SU-DHL-6 (cell line): ENCODE measurements at regions not wholly inside any gene's neighbourhood (a gene's known extent, or its start where the extent isn't known, plus 50 kb on each side); places are given as distances from the start of the nearest gene placed in this dataset.

ENCODE experiments used
- EZH2phosphoT487 ChIP-seq: fragments of 200-600 bp; sonication (generic), shearing (Covaris generic); conservative IDR thresholded peaks from 2 replicates; pipeline ENCODE4 v1.6.1; 2018; ENCODE audit warnings: mild to moderate bottlenecking, antibody characterized with exemption, low read length, moderate library complexity, mixed read lengths
- TF ChIP-seq, protein P1 (sequence below): fragments of 200-600 bp; sonication (generic); IDR thresholded peaks from one replicate; pipeline ENCODE4 v1.5.1; 2017; ENCODE audit warnings: antibody characterized with exemption, mild to moderate bottlenecking, low read length, moderate library complexity; ENCODE audit not compliant: insufficient read depth, poor library complexity, severe bottlenecking

DNA sequence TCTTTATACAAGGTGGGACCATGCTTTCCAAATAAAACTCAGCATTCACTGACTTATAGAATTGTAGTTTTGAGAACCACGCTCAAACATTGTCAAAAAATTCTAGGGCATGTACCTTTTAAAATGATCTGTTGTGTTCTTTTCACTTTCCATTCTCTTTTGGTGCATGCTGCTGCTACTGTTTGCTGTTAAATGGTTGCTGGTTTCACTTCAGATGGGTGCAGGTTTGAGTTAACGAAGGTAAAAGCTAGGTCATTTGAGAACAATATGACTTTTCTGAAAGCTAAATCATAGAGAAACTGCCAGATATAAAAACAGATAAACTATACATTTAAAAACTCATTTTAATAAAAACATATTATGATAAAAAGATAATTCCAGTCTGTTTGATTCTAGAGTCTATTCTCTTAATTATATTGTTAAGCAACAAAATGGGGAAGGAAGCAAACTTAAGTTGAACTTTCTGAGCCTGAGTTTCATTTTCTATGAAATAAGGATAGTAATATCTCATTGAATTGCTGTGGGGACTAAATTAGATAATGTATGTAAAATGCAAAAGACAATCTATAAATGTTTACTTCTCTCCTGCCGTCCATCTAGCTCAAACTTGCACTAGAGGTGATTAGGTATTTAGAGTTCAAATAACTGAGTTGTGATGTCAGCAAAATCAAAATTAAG, 82.4 kb downstream of the OXSM start:
- TF ChIP-seq, protein P1, sequence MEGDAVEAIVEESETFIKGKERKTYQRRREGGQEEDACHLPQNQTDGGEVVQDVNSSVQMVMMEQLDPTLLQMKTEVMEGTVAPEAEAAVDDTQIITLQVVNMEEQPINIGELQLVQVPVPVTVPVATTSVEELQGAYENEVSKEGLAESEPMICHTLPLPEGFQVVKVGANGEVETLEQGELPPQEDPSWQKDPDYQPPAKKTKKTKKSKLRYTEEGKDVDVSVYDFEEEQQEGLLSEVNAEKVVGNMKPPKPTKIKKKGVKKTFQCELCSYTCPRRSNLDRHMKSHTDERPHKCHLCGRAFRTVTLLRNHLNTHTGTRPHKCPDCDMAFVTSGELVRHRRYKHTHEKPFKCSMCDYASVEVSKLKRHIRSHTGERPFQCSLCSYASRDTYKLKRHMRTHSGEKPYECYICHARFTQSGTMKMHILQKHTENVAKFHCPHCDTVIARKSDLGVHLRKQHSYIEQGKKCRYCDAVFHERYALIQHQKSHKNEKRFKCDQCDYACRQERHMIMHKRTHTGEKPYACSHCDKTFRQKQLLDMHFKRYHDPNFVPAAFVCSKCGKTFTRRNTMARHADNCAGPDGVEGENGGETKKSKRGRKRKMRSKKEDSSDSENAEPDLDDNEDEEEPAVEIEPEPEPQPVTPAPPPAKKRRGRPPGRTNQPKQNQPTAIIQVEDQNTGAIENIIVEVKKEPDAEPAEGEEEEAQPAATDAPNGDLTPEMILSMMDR: no peak
- no peak for TF ChIP-seq EZH2phosphoT487
